ENCODE measurements at regions not wholly inside any gene's neighbourhood (a gene's known extent, or its start where the extent isn't known, plus 50 kb on each side); places are given as distances from the start of the nearest gene placed in this dataset.

- intact Hi-C loops (cut with micrococcal nuclease), result no loop called here
- no peak overlapping the region for H3K4me3 Mint-ChIP-seq
- ChIA-PET CTCF (no interaction called here), POLR2A (no interaction called here)
- H3K9me3 Mint-ChIP-seq, result no peaks in the 10 kb centered on the region
- no peaks in the 10 kb centered on the region for H3K4me1 Mint-ChIP-seq
- ATAC-seq (ENCODE audit: low read depth), result no peak
- H3K27ac Mint-ChIP-seq, result no peak overlapping the region
- no peak for TF ChIP-seq CTCF (IDR thresholded peaks at IDR 0.05)
- H3K36me3 Mint-ChIP-seq (ENCODE audit: low read depth), result no peaks in the 10 kb centered on the region
- no peak for DNase-seq
- no peaks in the 10 kb centered on the region for H3K27me3 Mint-ChIP-seq
These were observed 177.2 kb downstream of the GABRG1 start for GRCh38 chr4:45946699-45947098.

GRCh38 chr4:45944000-45944399, 179.9 kb downstream of the GABRG1 start:
- intact Hi-C loops (cut with micrococcal nuclease), result no loop called here
- Mint-ChIP-seq H3K4me3 (no peak overlapping the region), H3K4me1 (no peaks in the 10 kb centered on the region), H3K36me3 (ENCODE audit: low read depth) (no peaks in the 10 kb centered on the region), H3K9me3 (no peaks in the 10 kb centered on the region), H3K27me3 (no peaks in the 10 kb centered on the region), H3K27ac (no peak overlapping the region)
- no peak for ATAC-seq (ENCODE audit: low read depth)
- TF ChIP-seq CTCF (IDR thresholded peaks at IDR 0.05), result no peak
- CTCF ChIA-PET, result no interaction called here
- DNase-seq, result no peak
- POLR2A ChIA-PET, result no interaction called here

GRCh38 chr4:45939056-45939455, 184.8 kb downstream of the GABRG1 start:
- Mint-ChIP-seq H3K27ac (no peak overlapping the region), H3K4me1 (no peaks in the 10 kb centered on the region), H3K27me3 (no peaks in the 10 kb centered on the region), H3K36me3 (ENCODE audit: low read depth) (no peaks in the 10 kb centered on the region), H3K9me3 (no peaks in the 10 kb centered on the region), H3K4me3 (no peak overlapping the region)
- ATAC-seq (ENCODE audit: low read depth), result no peak
- ChIA-PET CTCF (no interaction called here), POLR2A (no interaction called here)
- DNase-seq, result no peak
- intact Hi-C loops (cut with micrococcal nuclease), result no loop called here
- TF ChIP-seq CTCF (IDR thresholded peaks at IDR 0.05), result no peak

GRCh38 chr4:45931154-45931553, 192.7 kb downstream of the GABRG1 start:
- ATAC-seq (ENCODE audit: low read depth) (no peak), DNase-seq (no peak)
- CTCF ChIA-PET, result no interaction called here
- intact Hi-C loops (cut with micrococcal nuclease), result no loop called here
- POLR2A ChIA-PET, result no interaction called here
- no peaks in the 10 kb centered on the region for H3K27me3 Mint-ChIP-seq
- TF ChIP-seq CTCF (IDR thresholded peaks at IDR 0.05), result no peak
- H3K4me1 Mint-ChIP-seq, result no peaks in the 10 kb centered on the region
- H3K27ac Mint-ChIP-seq, result no peak overlapping the region
- no peaks in the 10 kb centered on the region for H3K9me3 Mint-ChIP-seq
- no peak overlapping the region for H3K4me3 Mint-ChIP-seq
- no peaks in the 10 kb centered on the region for H3K36me3 Mint-ChIP-seq (ENCODE audit: low read depth)

GRCh38 chr4:45927641-45928040, 196.2 kb downstream of the GABRG1 start:
- no peaks in the 10 kb centered on the region for H3K27me3 Mint-ChIP-seq
- H3K27ac Mint-ChIP-seq, result no peak overlapping the region
- ATAC-seq (ENCODE audit: low read depth), result no peak
- no peak for DNase-seq
- ChIA-PET CTCF (no interaction called here), POLR2A (no interaction called here)
- H3K4me1 Mint-ChIP-seq, result no peaks in the 10 kb centered on the region
- H3K4me3 Mint-ChIP-seq, result no peak overlapping the region
- no peak for TF ChIP-seq CTCF (IDR thresholded peaks at IDR 0.05)
- no peaks in the 10 kb centered on the region for H3K36me3 Mint-ChIP-seq (ENCODE audit: low read depth)
- H3K9me3 Mint-ChIP-seq, result peaks cover 6% of the 10 kb centered on the region
- intact Hi-C loops (cut with micrococcal nuclease), result no loop called here
